GM23338 (cell line): ENCODE measurements at regions not wholly inside any gene's neighbourhood (a gene's known extent, or its start where the extent isn't known, plus 50 kb on each side); places are given as distances from the start of the nearest gene placed in this dataset.

Experiments used
- ATAC-seq: fragments of 200-7000 bp; cut with Tn5 transposase; 3 replicates; pipeline ENCODE4 v1.9.1; 2020
- DNase-seq: peaks from one replicate; pipeline ENCODE4 v3.0.0-alpha.2; 2015; ENCODE audit warnings: low spot score
- H2AFZ ChIP-seq: fragments of 200-600 bp; sonication (generic); 2 replicates; pipeline ENCODE4 v1.8.0; 2016; ENCODE audit warnings: antibody characterized with exemption, mild to moderate bottlenecking, moderate library complexity
- H3F3A ChIP-seq: fragments of 200-600 bp; sonication (generic); replicated peaks from 2 replicates; pipeline ENCODE4 v1.8.0; 2017; ENCODE audit warnings: antibody characterized with exemption, mixed run types, low read depth
- H3K27ac ChIP-seq: fragments of 200-600 bp; sonication (generic); 2 replicates; pipeline ENCODE4 v1.6.1; 2016; ENCODE audit warnings: low read depth
- H3K27me3 ChIP-seq: fragments of 200-600 bp; sonication (generic); 2 replicates; pipeline ENCODE4 v1.8.0; 2016; ENCODE audit warnings: mild to moderate bottlenecking, mixed run types, moderate library complexity; ENCODE audit not compliant: insufficient read depth
- H3K36me3 ChIP-seq: fragments of 200-600 bp; sonication (generic); 2 replicates; pipeline ENCODE4 v1.8.0; 2016; ENCODE audit warnings: mild to moderate bottlenecking; ENCODE audit not compliant: insufficient read depth
- H3K4me1 ChIP-seq: fragments of 200-600 bp; sonication (generic); 2 replicates; pipeline ENCODE4 v1.8.0; 2016; ENCODE audit warnings: mild to moderate bottlenecking, moderate library complexity; ENCODE audit not compliant: insufficient read depth
- H3K4me2 ChIP-seq: fragments of 200-600 bp; sonication (generic); 2 replicates; pipeline ENCODE4 v1.7.1; 2017; ENCODE audit warnings: mixed run types
- H3K4me3 ChIP-seq: fragments of 200-600 bp; sonication (generic); 2 replicates; pipeline ENCODE4 v1.6.1; 2016; ENCODE audit warnings: mixed run types
- H3K79me2 ChIP-seq: fragments of 200-600 bp; sonication (generic); replicated peaks from 2 replicates; pipeline ENCODE4 v1.8.0; 2017; ENCODE audit warnings: mild to moderate bottlenecking; ENCODE audit not compliant: insufficient read depth
- H3K9me2 ChIP-seq: fragments of 200-600 bp; sonication (generic); 2 replicates; pipeline ENCODE4 v1.8.0; 2017; ENCODE audit not compliant: insufficient read depth
- H4K20me1 ChIP-seq: fragments of 200-600 bp; sonication (generic); replicated peaks from 2 replicates; pipeline ENCODE4 v1.8.0; 2017; ENCODE audit warnings: mild to moderate bottlenecking; ENCODE audit not compliant: insufficient read depth
- H3K27ac Mint-ChIP-seq: 2 replicates; pipeline ENCODE4 v1.8.0; 2020; ENCODE audit warnings: inconsistent platforms, mild to moderate bottlenecking, moderate library complexity, mixed read lengths
- H3K27me3 Mint-ChIP-seq: 3 replicates; pipeline ENCODE4 v1.8.0; 2022; ENCODE audit warnings: low read depth, mild to moderate bottlenecking, moderate library complexity, mixed read lengths, inconsistent platforms; ENCODE audit not compliant: insufficient read depth, poor library complexity
- H3K36me3 Mint-ChIP-seq: 3 replicates; pipeline ENCODE4 v1.8.0; 2021; ENCODE audit warnings: low read depth, mild to moderate bottlenecking, inconsistent platforms, moderate library complexity, mixed read lengths
- H3K4me1 Mint-ChIP-seq: 3 replicates; pipeline ENCODE4 v1.8.0; 2020; ENCODE audit warnings: mild to moderate bottlenecking, inconsistent platforms, mixed read lengths
- H3K4me3 Mint-ChIP-seq: 3 replicates; pipeline ENCODE4 v1.8.0; 2021; ENCODE audit warnings: moderate library complexity, mild to moderate bottlenecking, inconsistent platforms, mixed read lengths
- H3K9me3 Mint-ChIP-seq: 3 replicates; pipeline ENCODE4 v1.8.0; 2020; ENCODE audit warnings: moderate library complexity, mild to moderate bottlenecking, inconsistent platforms, mixed read lengths
- ETS1 ChIP-seq: IDR thresholded peaks from 2 replicates; pipeline ENCODE4 v1.6.1; 2016; ENCODE audit warnings: antibody characterized with exemption
- EZH2 ChIP-seq: fragments of 200-600 bp; sonication (generic); IDR thresholded peaks from one replicate; pipeline ENCODE4 v1.8.0; 2017; ENCODE audit warnings: antibody characterized with exemption, mild to moderate bottlenecking, low read depth; ENCODE audit not compliant: unreplicated experiment
- EZH2phosphoT487 ChIP-seq: fragments of 200-600 bp; sonication (generic); IDR thresholded peaks from one replicate; pipeline ENCODE4 v1.8.1; 2018; ENCODE audit warnings: antibody characterized with exemption; ENCODE audit not compliant: unreplicated experiment
- JUNB ChIP-seq: IDR thresholded peaks from one replicate; pipeline ENCODE4 v1.6.1; 2016; ENCODE audit warnings: antibody characterized with exemption; ENCODE audit not compliant: unreplicated experiment
- NANOG ChIP-seq: IDR thresholded peaks from 2 replicates; pipeline ENCODE4 v1.6.1; 2016; ENCODE audit warnings: antibody characterized with exemption, borderline replicate concordance
- POLR2AphosphoS5 ChIP-seq: IDR thresholded peaks from 2 replicates; pipeline ENCODE4 v1.6.1; 2016; ENCODE audit warnings: antibody characterized with exemption, low read depth
- ZNF114 ChIP-seq: fragments of 250-450 bp; sonication (Bioruptor Pico); IDR thresholded peaks from 2 replicates; pipeline ENCODE4 v1.5.0; 2020; ENCODE audit warnings: mild to moderate bottlenecking, moderate library complexity
- ZNF462 ChIP-seq: fragments of 250-450 bp; sonication (Bioruptor Pico); IDR thresholded peaks from 2 replicates; pipeline ENCODE4 v1.5.0; 2020; ENCODE audit warnings: mild to moderate bottlenecking, moderate library complexity
- TF ChIP-seq, protein P1 (sequence below), 2 experiments: fragments of 200-600 bp in 1 of 2; sonication (generic) in 1 of 2; conservative IDR thresholded peaks; 2 replicates each; pipeline versions ENCODE4 v1.5.1 to v1.6.1; 2016 to 2017; ENCODE audit warnings: antibody characterized with exemption in 2 of 2, low read depth in 2 of 2, mild to moderate bottlenecking in 2 of 2, moderate library complexity in 1 of 2
- TF ChIP-seq, protein P2 (sequence below): IDR thresholded peaks from one replicate; pipeline ENCODE4 v1.6.1; 2018; ENCODE audit warnings: antibody characterized with exemption; ENCODE audit not compliant: unreplicated experiment

DNA sequence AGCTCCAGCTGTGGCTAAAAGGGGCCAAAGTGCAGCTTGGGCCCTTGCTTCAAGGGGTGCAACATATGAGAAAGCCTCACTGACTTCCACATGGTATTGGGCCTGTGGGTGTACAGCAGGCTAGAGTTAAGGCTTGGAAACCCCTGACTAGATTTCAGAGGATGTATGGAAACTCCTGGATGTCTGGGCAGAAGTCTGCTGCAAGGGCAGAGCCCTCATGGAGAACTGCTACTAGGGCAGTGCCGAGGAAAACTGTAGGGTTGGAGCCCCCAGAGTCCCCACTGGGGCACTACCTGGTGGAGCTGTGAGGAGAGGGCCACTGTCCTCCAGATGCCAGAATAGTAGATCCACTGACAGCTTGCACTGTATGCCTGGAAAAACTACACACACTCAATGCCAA is 69.5 kb downstream of the XCL2 start:
- H3K4me1 Mint-ChIP-seq, result no peaks in the 10 kb centered on the region
- Histone ChIP-seq H3K79me2 (no peaks in the 10 kb centered on the region), H3K36me3 (no peaks in the 10 kb centered on the region; the same call in 1 of the 2 replicates), H3K4me1 (0 out of 2 replicates have a peak, but pooled peaks cover 3% of the 10 kb centered on the region), H3K4me3 (no peak overlapping the region), H3F3A (no peaks in the 10 kb centered on the region), H3K27ac (no peak overlapping the region), H2AFZ (no peak overlapping the region), H4K20me1 (no peaks in the 10 kb centered on the region), H3K4me2 (no peak overlapping the region), H3K9me2 (peaks cover 7% of the 10 kb centered on the region; the same call in 1 of the 2 replicates), H3K27me3 (no peaks in the 10 kb centered on the region)
- peaks cover 16% of the 10 kb centered on the region for H3K36me3 Mint-ChIP-seq
- DNase-seq (no peak), ATAC-seq (no peak)
- peaks cover 6% of the 10 kb centered on the region for H3K27me3 Mint-ChIP-seq
- no peak overlapping the region for H3K27ac Mint-ChIP-seq
- TF ChIP-seq POLR2AphosphoS5 (no peak), ETS1 (no peak), ZNF462 (CRISPR knock-in tag) (no peak), NANOG (no peak), ZNF114 (no peak), EZH2phosphoT487 (no peak), EZH2 (no peak), JUNB (no peak)
- TF ChIP-seq, protein P1, sequence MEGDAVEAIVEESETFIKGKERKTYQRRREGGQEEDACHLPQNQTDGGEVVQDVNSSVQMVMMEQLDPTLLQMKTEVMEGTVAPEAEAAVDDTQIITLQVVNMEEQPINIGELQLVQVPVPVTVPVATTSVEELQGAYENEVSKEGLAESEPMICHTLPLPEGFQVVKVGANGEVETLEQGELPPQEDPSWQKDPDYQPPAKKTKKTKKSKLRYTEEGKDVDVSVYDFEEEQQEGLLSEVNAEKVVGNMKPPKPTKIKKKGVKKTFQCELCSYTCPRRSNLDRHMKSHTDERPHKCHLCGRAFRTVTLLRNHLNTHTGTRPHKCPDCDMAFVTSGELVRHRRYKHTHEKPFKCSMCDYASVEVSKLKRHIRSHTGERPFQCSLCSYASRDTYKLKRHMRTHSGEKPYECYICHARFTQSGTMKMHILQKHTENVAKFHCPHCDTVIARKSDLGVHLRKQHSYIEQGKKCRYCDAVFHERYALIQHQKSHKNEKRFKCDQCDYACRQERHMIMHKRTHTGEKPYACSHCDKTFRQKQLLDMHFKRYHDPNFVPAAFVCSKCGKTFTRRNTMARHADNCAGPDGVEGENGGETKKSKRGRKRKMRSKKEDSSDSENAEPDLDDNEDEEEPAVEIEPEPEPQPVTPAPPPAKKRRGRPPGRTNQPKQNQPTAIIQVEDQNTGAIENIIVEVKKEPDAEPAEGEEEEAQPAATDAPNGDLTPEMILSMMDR (conservative IDR thresholded peaks at IDR 0.05; ENCODE audit: low read depth in 2 of 2), result no peak
- TF ChIP-seq, protein P2, sequence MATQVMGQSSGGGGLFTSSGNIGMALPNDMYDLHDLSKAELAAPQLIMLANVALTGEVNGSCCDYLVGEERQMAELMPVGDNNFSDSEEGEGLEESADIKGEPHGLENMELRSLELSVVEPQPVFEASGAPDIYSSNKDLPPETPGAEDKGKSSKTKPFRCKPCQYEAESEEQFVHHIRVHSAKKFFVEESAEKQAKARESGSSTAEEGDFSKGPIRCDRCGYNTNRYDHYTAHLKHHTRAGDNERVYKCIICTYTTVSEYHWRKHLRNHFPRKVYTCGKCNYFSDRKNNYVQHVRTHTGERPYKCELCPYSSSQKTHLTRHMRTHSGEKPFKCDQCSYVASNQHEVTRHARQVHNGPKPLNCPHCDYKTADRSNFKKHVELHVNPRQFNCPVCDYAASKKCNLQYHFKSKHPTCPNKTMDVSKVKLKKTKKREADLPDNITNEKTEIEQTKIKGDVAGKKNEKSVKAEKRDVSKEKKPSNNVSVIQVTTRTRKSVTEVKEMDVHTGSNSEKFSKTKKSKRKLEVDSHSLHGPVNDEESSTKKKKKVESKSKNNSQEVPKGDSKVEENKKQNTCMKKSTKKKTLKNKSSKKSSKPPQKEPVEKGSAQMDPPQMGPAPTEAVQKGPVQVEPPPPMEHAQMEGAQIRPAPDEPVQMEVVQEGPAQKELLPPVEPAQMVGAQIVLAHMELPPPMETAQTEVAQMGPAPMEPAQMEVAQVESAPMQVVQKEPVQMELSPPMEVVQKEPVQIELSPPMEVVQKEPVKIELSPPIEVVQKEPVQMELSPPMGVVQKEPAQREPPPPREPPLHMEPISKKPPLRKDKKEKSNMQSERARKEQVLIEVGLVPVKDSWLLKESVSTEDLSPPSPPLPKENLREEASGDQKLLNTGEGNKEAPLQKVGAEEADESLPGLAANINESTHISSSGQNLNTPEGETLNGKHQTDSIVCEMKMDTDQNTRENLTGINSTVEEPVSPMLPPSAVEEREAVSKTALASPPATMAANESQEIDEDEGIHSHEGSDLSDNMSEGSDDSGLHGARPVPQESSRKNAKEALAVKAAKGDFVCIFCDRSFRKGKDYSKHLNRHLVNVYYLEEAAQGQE, result no peak
- H3K9me3 Mint-ChIP-seq, result peaks cover 24% of the 10 kb centered on the region
- H3K4me3 Mint-ChIP-seq, result no peak overlapping the region
